Astrocyte of the cerebellum (primary cell): ENCODE measurements at regions not wholly inside any gene's neighbourhood (a gene's known extent, or its start where the extent isn't known, plus 50 kb on each side); places are given as distances from the start of the nearest gene placed in this dataset.

ENCODE experiments used
- DNase-seq: peaks from one replicate; pipeline ENCODE4 v3.0.0-alpha.2; 2011; ENCODE audit warnings: low read depth
- H3K4me3 ChIP-seq: 2 replicates; pipeline ENCODE4 v1.5.1; 2011; ENCODE audit warnings: mild to moderate bottlenecking, low read depth, low read length, moderate library complexity
- in situ Hi-C: cut with HindIII; loops from 2 replicates; pipeline ENCODE4 v1.10.0; 2017; ENCODE audit warnings: low sequenced_read_pairs
- TF ChIP-seq, protein P1 (sequence below): IDR thresholded peaks from 2 replicates; pipeline ENCODE4 v1.5.1; 2012; ENCODE audit warnings: low read length, low read depth, moderate library complexity, mild to moderate bottlenecking; ENCODE audit errors: missing control alignments

DNA sequence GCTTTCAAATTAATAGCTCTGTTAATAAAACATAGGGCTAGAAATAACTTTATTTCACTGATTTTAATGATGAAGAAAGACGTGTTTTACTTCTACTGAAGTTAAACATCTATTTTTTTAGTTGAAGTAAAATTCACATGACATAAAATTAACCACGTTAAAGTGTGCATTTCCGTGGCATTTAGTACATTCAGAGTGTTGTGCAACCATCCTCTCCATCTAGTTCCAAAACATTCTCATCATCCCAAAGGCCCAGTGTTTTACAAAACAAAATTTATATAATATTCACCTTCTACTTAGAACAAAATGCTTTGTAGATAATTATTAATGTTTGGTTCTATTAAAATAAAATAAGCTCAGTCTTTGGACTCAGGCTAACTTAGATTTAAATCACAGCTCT lies 108.5 kb upstream of the GNG12 start:
- TF ChIP-seq, protein P1, sequence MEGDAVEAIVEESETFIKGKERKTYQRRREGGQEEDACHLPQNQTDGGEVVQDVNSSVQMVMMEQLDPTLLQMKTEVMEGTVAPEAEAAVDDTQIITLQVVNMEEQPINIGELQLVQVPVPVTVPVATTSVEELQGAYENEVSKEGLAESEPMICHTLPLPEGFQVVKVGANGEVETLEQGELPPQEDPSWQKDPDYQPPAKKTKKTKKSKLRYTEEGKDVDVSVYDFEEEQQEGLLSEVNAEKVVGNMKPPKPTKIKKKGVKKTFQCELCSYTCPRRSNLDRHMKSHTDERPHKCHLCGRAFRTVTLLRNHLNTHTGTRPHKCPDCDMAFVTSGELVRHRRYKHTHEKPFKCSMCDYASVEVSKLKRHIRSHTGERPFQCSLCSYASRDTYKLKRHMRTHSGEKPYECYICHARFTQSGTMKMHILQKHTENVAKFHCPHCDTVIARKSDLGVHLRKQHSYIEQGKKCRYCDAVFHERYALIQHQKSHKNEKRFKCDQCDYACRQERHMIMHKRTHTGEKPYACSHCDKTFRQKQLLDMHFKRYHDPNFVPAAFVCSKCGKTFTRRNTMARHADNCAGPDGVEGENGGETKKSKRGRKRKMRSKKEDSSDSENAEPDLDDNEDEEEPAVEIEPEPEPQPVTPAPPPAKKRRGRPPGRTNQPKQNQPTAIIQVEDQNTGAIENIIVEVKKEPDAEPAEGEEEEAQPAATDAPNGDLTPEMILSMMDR: no peak
- no peak overlapping the region for H3K4me3 ChIP-seq
- in situ Hi-C loops: no loop called here
- DNase-seq: no peak

DNA sequence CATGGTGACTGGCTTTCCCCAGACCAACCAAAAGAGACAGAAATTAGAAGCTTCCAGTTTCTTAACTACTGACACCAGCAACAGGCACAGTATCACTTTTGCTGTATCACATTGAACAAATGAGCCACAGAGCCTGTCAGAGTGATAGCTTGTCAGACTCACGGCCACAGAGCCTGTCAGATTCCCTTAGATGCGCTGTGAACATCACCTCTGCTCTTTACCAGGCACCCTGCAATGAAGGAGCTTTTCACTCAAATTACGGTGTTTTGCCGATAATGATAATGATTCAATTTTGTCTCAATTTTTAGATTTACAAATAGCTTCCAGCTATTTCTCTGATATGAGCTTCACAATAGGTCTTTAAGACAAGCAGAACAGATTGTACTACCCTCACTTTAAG lies 107.9 kb upstream of the GNG12 start:
- in situ Hi-C loops: no loop called here
- DNase-seq: no peak
- no peak overlapping the region for H3K4me3 ChIP-seq
- TF ChIP-seq, protein P1: no peak

DNA sequence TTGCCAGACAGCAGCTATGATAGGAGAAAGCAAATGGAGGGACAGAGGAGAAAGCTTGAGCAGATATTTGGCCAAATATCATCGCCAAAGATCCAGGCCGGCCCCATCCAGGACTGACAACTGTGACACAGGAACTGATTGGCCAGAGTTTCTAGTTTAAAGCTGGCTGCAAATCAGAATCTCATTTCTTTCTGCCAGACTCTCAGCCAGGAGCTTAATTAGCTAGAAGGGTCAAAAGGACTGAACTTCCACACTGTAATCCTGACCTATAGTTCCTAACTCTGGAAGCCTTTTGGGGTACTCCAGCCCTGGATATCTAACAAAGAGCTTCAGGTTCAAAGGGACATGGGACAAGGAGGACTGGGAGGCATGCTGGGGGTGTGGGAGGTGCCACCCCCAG lies 106.7 kb upstream of the GNG12 start:
- DNase-seq: no peak
- H3K4me3 ChIP-seq: no peak overlapping the region
- TF ChIP-seq, protein P1: no peak
- in situ Hi-C loops: no loop called here

DNA sequence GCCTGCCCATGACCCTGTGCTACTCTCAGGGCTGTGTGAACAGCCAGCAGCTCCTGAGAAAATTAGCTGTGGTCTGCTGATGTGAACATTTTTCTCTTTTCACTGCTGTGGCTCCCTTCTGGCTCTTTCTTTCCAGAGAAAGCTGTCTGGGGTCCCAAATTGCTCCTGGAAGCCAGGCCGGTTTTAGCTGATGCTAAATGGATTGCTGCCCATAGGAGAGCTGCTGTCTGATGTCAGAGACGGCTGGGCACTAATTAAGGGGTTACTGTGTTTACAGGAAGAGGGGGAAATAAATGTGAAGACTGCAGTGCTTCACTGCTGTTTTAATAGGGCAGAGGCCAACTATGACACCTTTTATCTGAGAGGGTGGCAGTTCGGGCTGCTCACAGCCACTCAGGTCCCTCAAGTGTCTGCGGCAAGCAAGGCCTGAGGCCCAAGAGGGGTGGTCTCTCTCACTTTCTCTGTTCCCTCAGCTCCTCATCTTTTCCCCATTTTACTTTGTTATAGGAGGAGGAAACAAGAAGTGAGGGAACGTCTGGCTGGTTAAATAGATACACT lies 106.0 kb upstream of the GNG12 start:
- DNase-seq: no peak
- TF ChIP-seq, protein P1: no peak
- no peak overlapping the region for H3K4me3 ChIP-seq
- in situ Hi-C loops: no loop called here

DNA sequence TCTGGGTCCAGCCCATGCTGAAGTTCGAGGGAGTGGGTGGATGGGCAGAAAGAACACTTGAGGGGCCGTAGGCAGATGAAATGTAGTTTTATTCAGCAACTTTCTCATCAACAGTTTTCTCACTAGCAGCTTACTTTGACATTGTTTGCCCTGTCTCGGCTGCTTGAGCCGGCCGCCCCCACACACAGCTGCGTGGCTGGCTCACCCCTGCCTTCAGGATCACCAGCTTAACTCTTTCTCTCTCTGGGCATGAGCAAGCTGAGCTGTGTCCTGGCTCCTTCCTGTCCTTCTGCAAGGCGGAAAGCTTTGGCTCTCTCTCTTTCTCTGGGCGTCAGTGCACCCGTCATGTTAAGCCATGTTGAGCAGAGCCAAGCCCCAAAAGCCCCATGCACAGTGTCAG lies 104.4 kb upstream of the GNG12 start:
- in situ Hi-C loops: no loop called here
- no peak for DNase-seq
- no peak overlapping the region for H3K4me3 ChIP-seq
- TF ChIP-seq, protein P1: no peak

DNA sequence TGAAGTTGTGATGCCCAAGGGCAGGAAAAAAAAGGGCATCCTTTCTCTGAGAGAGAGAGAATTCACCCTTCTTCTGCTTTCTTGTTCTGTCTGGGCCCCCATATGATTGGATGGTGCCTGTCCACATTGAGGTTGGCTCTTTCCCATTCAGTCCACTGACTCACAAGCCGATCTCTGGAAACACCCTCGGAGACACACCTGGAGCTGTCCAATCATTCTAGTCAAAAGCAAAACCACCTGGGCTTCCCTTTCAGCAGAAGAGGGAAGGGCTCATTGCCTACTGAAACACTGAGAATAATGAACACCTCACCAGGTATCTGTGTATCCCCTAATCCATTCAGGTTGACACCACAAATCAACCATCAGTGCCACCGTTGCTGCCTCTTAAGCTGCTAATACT lies 103.7 kb upstream of the GNG12 start:
- TF ChIP-seq, protein P1: no peak
- DNase-seq: no peak
- H3K4me3 ChIP-seq: no peak overlapping the region
- in situ Hi-C loops: no loop called here

DNA sequence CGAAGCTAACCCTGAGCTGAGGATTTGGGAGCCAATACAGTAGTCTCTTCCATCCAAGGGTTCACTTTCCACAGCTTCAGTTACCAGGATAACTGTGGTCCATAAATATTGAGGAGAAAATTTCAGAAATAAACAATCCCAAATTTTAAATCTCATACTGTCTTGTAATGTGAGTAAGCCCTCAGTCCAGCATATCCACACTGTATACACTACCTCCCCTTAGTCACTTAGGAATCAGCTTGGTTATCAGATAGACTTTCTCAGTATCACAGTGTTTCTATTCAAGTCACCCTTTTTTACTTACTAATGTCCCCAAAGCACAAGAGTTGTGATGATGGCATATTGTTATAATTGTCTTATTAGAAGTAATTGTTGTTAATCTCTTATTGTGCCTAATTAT lies 102.3 kb upstream of the GNG12 start:
- in situ Hi-C loops: no loop called here
- TF ChIP-seq, protein P1: no peak
- no peak for DNase-seq
- H3K4me3 ChIP-seq: no peak overlapping the region
